Parathyroid adenoma (tissue), 2 donors: ENCODE measurements at regions not wholly inside any gene's neighbourhood (a gene's known extent, or its start where the extent isn't known, plus 50 kb on each side); places are given as distances from the start of the nearest gene placed in this dataset.

Experiments
- H2AFZ ChIP-seq: fragments of 300-600 bp; sonication (generic); one replicate; pipeline ENCODE4 v1.7.0; 2017; ENCODE audit warnings: antibody characterized with exemption, mild to moderate bottlenecking
- H3K27ac ChIP-seq: fragments of 300-600 bp; sonication (generic); one replicate; pipeline ENCODE4 v1.7.0; 2017
- H3K27me3 ChIP-seq: fragments of 300-600 bp; sonication (generic); one replicate; pipeline ENCODE4 v1.7.0; 2017; ENCODE audit warnings: low read length; ENCODE audit not compliant: control insufficient read depth, insufficient read depth
- H3K36me3 ChIP-seq: fragments of 300-600 bp; sonication (generic); one replicate; pipeline ENCODE4 v1.7.0; 2017; ENCODE audit warnings: low read length; ENCODE audit not compliant: control insufficient read depth, insufficient read depth
- H3K4me1 ChIP-seq: fragments of 300-600 bp; sonication (generic); one replicate; pipeline ENCODE4 v1.7.0; 2017; ENCODE audit warnings: control low read depth
- H3K4me2 ChIP-seq: fragments of 300-600 bp; sonication (generic); one replicate; pipeline ENCODE4 v1.7.0; 2017; ENCODE audit warnings: low read length
- H3K4me3 ChIP-seq: fragments of 300-600 bp; sonication (generic); one replicate; pipeline ENCODE4 v1.7.0; 2017; ENCODE audit warnings: low read depth, low read length
- H3K79me2 ChIP-seq: fragments of 300-600 bp; sonication (generic); one replicate; pipeline ENCODE4 v1.7.0; 2017; ENCODE audit warnings: control low read depth
- H3K9ac ChIP-seq: fragments of 300-600 bp; sonication (generic); one replicate; pipeline ENCODE4 v1.7.0; 2017; ENCODE audit warnings: mild to moderate bottlenecking
- H3K9me3 ChIP-seq: fragments of 300-600 bp; sonication (generic); one replicate; pipeline ENCODE4 v1.7.0; 2017; ENCODE audit warnings: low read length; ENCODE audit not compliant: control insufficient read depth
- TF ChIP-seq, protein P1 (sequence below): fragments of 300-600 bp; sonication (generic); IDR thresholded peaks from one replicate; pipeline ENCODE4 v1.7.0; 2017; ENCODE audit warnings: antibody characterized with exemption, mild to moderate bottlenecking
- donor health status: primary hyperparathyroidism.

DNA sequence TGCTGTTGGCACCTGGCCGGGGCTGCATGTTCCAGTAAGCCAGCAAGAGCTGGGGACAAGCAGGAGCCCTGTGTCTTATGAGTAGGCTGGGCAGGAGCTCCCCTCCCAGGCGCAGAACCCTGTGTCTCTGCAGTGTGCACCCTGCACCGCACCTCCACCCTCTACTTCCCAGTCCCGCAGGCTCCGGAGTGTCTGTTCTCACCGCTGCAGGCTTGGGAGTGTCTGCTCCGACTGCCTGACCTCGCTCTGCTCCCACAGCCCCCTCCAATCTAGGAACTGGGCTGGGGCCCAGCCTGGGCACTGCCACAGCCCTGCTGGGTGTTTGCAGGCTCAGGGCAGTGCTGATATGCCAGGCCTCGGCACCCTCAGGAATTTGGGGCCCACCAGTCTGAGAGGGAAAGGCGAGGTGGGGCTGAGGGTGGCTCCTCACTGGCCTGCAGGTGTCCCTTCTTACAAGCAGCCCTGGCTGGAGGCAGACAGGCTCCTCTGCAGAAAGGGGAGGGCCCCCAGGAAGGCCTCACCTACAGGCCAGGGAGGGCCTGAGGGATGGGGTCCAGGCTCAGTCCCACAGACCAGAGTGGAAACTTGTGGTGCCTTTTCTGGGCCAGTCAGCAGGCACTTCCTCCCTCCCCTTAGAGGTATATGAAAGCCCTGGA is 871.6 kb upstream of the GJE1 start:
- Histone ChIP-seq H3K9ac (no peak overlapping the region), H3K36me3 (no peaks in the 10 kb centered on the region), H2AFZ (no peak overlapping the region), H3K4me3 (no peak overlapping the region), H3K9me3 (no peaks in the 10 kb centered on the region), H3K4me1 (no peaks in the 10 kb centered on the region), H3K27ac (no peak overlapping the region), H3K27me3 (no peaks in the 10 kb centered on the region), H3K4me2 (no peak overlapping the region), H3K79me2 (no peaks in the 10 kb centered on the region)
- TF ChIP-seq, protein P1, sequence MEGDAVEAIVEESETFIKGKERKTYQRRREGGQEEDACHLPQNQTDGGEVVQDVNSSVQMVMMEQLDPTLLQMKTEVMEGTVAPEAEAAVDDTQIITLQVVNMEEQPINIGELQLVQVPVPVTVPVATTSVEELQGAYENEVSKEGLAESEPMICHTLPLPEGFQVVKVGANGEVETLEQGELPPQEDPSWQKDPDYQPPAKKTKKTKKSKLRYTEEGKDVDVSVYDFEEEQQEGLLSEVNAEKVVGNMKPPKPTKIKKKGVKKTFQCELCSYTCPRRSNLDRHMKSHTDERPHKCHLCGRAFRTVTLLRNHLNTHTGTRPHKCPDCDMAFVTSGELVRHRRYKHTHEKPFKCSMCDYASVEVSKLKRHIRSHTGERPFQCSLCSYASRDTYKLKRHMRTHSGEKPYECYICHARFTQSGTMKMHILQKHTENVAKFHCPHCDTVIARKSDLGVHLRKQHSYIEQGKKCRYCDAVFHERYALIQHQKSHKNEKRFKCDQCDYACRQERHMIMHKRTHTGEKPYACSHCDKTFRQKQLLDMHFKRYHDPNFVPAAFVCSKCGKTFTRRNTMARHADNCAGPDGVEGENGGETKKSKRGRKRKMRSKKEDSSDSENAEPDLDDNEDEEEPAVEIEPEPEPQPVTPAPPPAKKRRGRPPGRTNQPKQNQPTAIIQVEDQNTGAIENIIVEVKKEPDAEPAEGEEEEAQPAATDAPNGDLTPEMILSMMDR = no peak

DNA sequence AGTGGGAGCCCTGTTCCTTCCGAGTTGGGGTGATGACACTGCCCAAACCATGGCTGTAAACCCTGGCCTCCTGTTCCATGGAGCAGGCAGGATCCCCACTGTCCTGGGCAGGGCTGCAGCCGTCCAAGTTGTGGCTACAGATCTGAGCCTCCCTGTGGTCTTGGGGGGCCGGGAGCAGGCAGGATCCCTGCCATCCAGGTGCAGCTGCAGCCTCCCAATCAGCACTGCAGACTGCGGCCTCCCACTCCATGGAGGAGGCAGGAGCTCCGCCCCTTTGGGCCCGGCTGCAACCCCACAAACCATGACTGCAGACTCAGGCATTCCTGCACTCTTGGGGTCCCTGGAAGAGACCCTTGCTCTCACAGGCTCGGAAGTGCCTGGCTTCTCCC is 872.1 kb upstream of the GJE1 start:
- H2AFZ ChIP-seq = no peak overlapping the region
- H3K4me1 ChIP-seq = no peaks in the 10 kb centered on the region
- H3K4me3 ChIP-seq = no peak overlapping the region
- H3K4me2 ChIP-seq = no peak overlapping the region
- H3K27me3 ChIP-seq = no peaks in the 10 kb centered on the region
- H3K79me2 ChIP-seq = no peaks in the 10 kb centered on the region
- H3K9ac ChIP-seq = no peak overlapping the region
- TF ChIP-seq, protein P1 = no peak
- H3K27ac ChIP-seq = no peak overlapping the region
- H3K36me3 ChIP-seq = no peaks in the 10 kb centered on the region
- no peaks in the 10 kb centered on the region for H3K9me3 ChIP-seq

DNA sequence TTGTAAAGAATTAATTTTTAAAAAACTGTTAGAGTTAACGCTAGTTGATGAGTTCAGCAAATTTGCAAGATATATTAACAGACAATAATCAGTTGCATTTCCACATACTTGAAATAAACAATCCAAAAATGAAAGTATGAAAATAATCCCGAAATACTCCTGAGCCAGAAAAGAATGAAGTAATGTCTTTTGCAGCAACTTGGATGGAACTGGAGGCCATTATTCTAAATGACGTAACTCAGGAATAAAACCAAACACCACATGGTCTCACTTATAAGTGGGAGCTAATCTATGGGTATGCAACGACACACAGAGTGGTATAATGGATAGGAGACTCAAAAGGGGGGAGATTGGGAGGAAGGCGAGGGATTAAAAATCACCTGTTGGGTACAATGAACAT is 872.9 kb upstream of the GJE1 start:
- Histone ChIP-seq H3K9ac (no peak overlapping the region), H3K27me3 (no peaks in the 10 kb centered on the region), H3K4me3 (no peak overlapping the region), H3K4me2 (no peak overlapping the region), H3K4me1 (no peaks in the 10 kb centered on the region), H3K36me3 (no peaks in the 10 kb centered on the region), H3K27ac (no peak overlapping the region), H3K79me2 (no peaks in the 10 kb centered on the region), H2AFZ (no peak overlapping the region), H3K9me3 (no peaks in the 10 kb centered on the region)
- TF ChIP-seq, protein P1 = no peak

DNA sequence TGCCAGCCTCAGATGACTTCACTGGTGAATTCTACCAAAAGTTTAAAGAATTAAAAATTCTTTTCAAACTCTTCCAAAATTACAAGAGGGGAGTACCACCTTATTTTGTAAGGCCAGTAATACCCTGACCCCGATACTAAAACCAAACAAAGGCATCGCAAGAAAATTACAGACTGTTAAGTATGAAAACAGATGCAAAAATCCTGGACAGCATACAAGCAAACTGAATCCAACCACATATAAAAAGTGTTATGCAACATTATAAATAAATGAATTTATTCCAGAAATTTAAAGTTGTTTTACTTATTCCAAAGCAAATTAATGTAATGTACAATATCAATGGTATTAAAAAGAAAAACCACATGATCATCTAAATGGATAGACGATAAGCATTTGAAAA is 873.6 kb upstream of the GJE1 start:
- TF ChIP-seq, protein P1 = no peak
- H3K4me2 ChIP-seq = no peak overlapping the region
- H2AFZ ChIP-seq = no peak overlapping the region
- no peaks in the 10 kb centered on the region for H3K36me3 ChIP-seq
- no peak overlapping the region for H3K9ac ChIP-seq
- no peaks in the 10 kb centered on the region for H3K9me3 ChIP-seq
- H3K27ac ChIP-seq = no peak overlapping the region
- no peaks in the 10 kb centered on the region for H3K4me1 ChIP-seq
- H3K4me3 ChIP-seq = no peak overlapping the region
- no peaks in the 10 kb centered on the region for H3K27me3 ChIP-seq
- no peaks in the 10 kb centered on the region for H3K79me2 ChIP-seq

DNA sequence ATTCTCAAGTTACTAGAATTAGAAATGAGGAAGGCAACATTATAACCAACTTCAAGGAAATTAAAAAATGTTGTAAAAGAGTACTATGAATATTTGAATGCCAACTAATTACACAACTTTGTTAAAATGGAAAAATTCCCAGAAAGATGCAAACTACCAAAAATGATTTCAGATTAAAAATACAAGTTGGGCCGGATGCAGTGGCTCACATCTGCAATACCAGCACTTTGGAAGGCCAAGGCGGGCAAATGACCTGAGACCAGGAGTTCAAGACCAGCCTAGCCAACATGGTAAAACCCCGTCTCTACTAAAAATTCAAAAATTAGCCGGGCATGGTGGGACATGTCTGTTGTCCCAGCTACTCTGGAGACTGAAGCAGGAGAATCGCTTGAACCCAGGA is 874.2 kb upstream of the GJE1 start:
- TF ChIP-seq, protein P1 = no peak
- Histone ChIP-seq H3K27me3 (no peaks in the 10 kb centered on the region), H3K9me3 (no peaks in the 10 kb centered on the region), H3K79me2 (no peaks in the 10 kb centered on the region), H2AFZ (no peak overlapping the region), H3K27ac (no peak overlapping the region), H3K4me1 (no peaks in the 10 kb centered on the region), H3K4me3 (no peak overlapping the region), H3K9ac (no peak overlapping the region), H3K36me3 (no peaks in the 10 kb centered on the region), H3K4me2 (no peak overlapping the region)
